Ovary (tissue), 3 donors: ENCODE measurements at regions not wholly inside any gene's neighbourhood (a gene's known extent, or its start where the extent isn't known, plus 50 kb on each side); places are given as distances from the start of the nearest gene placed in this dataset.

Source experiments
- EP300 ChIP-seq: sonication (generic); formaldehyde crosslinking; IDR thresholded peaks from one replicate; pipeline ENCODE4 v1.6.1; 2017; ENCODE audit warnings: antibody characterized with exemption
- POLR2A ChIP-seq: fragments of 450-650 bp; IDR thresholded peaks from one replicate; pipeline ENCODE4 v1.6.1; 2017; ENCODE audit warnings: antibody characterized with exemption, mild to moderate bottlenecking, moderate library complexity
- TF ChIP-seq, protein P1 (sequence below), 3 donors: fragments of 450-650 bp in 2 of 3; fragments of 200-600 bp in 1 of 3; IDR thresholded peaks; one replicate each; pipeline versions ENCODE4 v1.5.1 to v1.8.0; 2016 to 2022; ENCODE audit warnings: antibody characterized with exemption in 3 of 3, mild to moderate bottlenecking in 1 of 3
- donor health status: DM: no; HTN: no; CAD: no.

DNA sequence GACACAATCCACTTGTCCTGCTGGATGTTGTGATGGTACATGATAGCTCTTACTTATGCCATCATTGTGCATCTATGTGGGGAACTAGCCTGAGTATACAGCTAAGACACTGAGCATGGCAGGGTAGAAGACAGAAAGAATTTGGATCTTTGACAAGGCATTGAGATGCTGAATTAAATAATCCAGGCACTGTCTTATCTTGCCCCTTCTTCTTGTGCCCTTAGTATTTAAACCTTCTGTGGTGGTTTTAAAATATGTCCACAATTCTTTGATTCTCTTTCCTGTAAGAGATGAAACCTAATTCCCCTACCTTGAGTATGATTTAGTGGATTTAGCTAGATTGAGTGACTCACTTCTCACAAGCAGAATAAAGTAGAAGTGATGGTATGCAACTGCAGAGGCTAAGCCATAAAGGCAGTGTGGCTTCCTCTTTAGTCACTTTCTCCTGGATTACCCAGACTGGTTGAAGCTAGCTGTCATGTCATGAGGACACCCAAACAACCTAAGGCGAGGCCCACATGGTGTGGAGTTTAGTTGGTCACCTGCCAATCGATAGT lies 174.0 kb upstream of the NREP start:
- TF ChIP-seq, protein P1, sequence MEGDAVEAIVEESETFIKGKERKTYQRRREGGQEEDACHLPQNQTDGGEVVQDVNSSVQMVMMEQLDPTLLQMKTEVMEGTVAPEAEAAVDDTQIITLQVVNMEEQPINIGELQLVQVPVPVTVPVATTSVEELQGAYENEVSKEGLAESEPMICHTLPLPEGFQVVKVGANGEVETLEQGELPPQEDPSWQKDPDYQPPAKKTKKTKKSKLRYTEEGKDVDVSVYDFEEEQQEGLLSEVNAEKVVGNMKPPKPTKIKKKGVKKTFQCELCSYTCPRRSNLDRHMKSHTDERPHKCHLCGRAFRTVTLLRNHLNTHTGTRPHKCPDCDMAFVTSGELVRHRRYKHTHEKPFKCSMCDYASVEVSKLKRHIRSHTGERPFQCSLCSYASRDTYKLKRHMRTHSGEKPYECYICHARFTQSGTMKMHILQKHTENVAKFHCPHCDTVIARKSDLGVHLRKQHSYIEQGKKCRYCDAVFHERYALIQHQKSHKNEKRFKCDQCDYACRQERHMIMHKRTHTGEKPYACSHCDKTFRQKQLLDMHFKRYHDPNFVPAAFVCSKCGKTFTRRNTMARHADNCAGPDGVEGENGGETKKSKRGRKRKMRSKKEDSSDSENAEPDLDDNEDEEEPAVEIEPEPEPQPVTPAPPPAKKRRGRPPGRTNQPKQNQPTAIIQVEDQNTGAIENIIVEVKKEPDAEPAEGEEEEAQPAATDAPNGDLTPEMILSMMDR (IDR thresholded peaks at IDR 0.05), result no peak
- no peak for TF ChIP-seq POLR2A
- TF ChIP-seq EP300, result no peak
